CD4-positive, alpha-beta T cell treated with Interleukin-2 at 100 ng/mL for 4 hours (primary cell): ENCODE measurements at regions not wholly inside any gene's neighbourhood (a gene's known extent, or its start where the extent isn't known, plus 50 kb on each side); places are given as distances from the start of the nearest gene placed in this dataset.

ENCODE experiments used
- DNase-seq: peaks from one replicate; pipeline ENCODE4 v3.0.0-alpha.2; 2020; ENCODE audit warnings: low spot score

DNA sequence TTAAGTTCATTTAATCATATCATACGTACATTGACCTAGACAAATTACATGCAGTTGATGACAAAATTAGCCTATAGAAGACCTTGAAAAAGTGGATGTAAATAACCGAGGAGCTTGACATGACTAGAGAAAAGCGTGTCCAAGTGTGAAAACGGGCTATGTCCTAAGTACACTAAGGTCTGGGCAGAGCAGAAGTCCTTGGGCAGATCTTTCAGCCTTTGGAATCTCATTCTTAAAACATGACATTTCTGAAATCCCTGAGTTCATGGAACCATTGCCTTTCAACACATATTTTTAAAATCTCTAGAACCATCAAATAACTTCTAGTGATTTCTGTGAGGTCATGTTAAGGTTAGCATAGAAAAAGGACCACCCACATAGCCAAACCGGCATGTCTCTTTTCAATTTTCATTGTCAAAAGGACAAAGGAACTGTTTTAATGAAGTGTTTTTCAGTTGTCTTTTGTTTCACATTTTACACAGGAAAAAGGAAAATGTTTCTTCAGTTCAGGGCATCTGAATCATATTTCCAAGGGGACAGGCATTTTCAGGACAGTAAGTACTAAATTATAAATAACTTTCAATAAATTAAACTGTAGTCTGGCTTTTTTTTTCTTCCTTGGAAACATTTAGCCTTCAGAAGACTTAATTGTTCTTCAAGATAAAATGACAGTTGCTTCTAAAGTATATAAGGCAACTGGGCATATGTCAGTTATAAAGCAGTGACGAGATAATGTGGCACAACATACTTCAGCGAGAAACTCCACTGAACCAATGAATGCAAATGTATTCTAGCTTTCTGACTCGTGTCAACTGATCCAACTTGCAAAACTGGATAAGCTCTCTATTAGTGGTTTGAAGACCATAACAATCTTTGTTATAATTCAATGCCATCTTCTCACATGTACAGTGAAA, 416.8 kb downstream of the NFIB start:
- no peak for DNase-seq

GRCh38 chr9:13896047-13896446, 417.9 kb downstream of the NFIB start:
- no peak for DNase-seq

DNA sequence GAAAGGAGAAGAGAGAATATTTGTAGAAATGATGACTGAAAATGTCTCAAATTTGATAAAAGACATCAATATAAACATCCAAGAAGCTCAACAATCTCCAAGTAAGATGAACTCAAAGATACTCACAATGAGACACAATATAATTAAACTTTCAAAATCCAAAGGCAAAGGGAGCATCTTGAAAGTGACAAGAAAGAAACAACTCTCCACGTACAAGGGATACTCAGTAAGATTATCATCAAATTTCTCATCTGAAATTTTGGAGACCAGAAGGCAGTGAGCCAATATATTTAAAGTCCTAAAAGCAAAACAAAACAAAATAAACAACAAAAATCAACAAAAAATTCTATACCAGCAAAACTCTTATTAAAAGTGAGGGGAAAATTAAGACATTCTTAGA, 428.7 kb downstream of the NFIB start:
- no peak for DNase-seq

DNA sequence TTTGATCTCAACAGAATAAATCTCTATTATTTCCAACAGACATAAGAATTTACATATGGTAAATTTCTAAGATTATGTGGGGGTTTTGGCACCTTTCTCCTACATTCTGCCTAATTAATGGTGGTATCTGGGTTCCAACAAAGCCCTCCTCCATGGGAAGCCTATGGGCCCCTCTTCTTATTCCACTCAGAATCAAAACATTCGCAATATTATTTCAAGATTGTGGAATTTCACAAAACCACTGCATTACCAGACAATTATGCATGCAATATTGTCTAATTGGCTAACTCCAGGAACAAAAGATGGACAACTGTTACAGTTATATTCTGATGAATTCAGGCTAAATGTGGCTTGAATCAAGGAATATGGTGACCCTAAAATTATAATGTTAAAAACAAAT, 434.0 kb downstream of the NFIB start:
- DNase-seq: no peak

DNA sequence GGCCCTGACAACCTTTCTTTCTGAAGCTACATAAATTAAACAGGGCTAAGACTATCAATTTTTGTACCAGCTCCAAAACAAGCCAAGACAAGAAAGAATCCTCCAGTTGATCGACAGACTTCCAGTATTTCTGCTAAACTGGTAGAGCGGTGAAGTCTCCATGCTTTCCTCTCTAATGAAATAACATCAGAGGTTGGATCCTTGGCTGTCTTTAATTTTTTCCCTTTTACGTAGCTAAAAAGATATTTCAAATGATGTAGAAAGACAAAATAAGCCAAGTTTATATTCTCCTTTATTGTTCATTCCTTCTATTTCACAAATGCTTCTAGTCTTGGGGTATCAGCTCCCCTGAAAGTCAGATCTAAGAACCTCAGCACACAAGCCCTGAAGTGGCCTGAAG, 434.9 kb downstream of the NFIB start:
- no peak for DNase-seq

DNA sequence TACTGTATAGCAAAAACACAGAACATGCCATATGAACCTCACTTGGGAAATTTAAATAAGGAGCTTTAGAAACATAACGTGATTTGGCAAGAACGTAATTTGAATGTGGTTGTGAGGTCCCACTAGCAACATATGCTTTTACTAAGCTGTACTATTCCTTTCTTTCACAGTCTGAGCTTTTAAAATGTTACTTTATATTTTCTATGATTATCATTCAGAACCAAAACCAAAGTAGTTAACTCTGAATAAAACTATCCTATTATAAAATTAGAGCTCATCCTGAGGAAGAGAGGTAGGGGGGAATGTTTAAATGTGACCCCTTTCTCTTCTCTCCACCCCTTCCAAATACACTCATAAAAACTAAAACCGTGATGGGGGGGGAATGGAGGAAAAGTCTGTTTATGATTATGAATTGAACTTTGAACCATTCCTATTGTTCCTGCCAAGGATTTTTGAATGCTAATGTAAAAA, 435.7 kb downstream of the NFIB start:
- DNase-seq: no peak

DNA sequence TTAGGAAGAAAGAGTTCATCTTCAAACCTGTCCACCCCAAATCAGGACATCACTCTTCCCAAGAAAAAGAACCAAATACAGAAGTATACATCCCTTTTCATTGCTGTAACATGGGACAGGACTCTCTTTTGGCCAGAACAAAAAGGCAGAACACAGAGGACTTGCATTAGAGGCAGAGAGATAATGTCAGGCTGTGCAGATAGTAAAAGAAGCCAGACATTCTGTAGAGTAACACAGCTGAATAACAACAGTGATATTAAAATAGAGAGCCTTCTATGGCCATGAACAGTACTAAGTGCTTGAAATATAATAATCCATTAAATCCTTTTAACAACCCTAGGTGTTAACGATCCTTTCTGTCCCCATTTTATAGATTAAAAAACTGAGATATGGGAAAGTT, 437.2 kb downstream of the NFIB start:
- no peak for DNase-seq

DNA sequence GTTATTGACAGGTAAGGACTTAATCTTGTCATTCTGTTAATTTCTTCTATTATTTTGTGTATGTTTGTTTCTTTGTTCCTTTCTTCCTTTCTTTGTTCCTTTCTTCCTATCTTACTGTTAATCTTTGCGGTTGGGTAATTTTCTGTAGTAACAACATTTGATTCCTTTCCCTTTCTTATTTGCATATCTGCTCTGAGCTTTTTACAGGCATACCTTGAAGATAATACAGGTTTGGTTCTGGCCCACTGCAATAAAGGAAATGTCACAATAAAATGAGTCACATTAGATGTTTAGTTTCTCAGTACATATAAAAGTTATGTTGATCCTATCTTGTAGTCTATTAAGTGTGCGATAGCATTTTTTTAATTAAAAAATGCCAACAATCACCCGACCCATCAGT, 440.7 kb downstream of the NFIB start:
- DNase-seq: no peak

- DNase-seq: no peak
These were observed 445.6 kb downstream of the NFIB start for GRCh38 chr9:13868336-13868735.

DNA sequence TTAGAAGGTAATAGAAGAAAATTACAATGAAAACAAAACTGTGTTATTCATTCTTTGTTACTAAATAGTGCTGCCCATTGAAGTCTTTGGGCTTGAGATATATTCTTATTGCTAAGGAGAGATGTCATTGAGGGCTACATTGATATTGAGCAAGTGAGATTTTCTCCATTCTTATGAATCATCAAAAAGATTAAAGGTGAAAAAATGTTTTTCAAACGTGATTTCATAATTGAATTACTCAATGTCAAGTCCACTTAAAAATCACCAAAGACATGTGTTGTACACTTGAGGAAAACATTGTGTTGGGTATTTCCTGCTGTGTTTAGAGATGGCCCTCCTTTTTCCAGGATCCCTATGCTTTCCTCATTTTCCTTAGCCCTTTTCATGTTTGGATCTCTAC, 448.1 kb downstream of the NFIB start:
- DNase-seq: no peak

DNA sequence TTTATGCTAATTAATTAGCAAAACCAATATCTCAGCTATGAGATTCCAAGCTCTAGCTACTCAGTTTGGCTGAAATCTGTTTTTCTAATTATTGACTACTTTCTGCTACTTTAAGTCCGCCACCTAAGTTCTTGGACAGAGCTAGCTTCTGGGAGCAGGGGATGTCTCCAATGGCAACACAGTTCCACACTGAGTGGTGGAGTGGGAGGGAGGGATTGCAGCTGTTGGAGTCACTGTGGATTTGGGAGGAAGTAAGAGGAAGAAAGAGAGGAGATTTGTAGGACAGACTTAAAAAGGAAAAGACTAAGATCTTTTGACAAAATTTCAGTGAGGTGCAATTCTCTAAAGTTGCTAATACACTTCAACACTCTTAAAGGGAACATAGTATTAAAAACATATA, 450.8 kb downstream of the NFIB start:
- DNase-seq: no peak

GRCh38 chr9:13862654-13863053, 451.3 kb downstream of the NFIB start:
- DNase-seq: no peak

- DNase-seq: no peak
These were observed 452.8 kb downstream of the NFIB start for GRCh38 chr9:13860946-13861640.

DNA sequence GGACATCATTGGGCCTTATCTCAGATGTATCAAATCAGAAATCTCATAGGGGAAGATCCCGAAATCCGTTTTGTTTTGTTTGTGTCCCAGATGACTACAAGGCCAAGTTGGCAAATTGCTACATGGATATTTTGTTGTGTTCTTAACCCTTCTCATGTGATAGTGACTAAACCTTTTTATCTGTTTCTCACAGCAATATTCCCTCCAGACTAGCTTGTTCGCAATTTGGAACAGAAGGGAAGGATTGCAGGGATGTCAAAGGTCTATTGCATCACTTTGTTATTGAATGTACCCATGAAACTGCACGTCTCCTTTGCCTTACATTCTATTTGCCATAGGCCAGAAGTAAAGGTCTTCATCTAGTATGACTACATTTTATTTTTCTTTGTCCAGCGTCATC, 453.9 kb downstream of the NFIB start:
- no peak for DNase-seq

- DNase-seq: no peak
These were observed 456.4 kb downstream of the NFIB start for GRCh38 chr9:13857521-13857920.

DNA sequence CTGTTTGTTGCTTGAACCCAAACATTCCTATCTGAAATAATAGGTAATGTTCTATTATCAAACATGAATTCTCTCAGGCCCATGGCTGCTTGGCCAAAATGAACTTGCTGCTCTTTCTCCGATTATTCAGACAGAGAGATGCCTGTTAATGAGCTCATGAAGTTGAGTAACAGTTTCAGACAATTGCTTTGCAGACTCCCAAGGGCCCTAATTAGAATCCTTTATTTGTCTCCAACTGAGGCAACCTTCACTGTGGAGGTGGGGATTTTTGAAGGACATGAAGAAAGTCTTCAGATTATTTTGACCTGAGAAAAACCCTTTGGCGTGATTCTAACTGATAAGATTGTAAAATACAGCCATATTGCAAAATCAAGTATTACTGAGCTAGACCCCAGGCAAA, 466.7 kb downstream of the NFIB start:
- DNase-seq: no peak

GRCh38 chr9:13845460-13845859, 468.5 kb downstream of the NFIB start:
- DNase-seq: no peak

- no peak for DNase-seq
These were observed 472.0 kb downstream of the NFIB start for GRCh38 chr9:13841746-13842462.

- DNase-seq: no peak
These were observed 481.5 kb downstream of the NFIB start for GRCh38 chr9:13832446-13832845.

- no peak for DNase-seq
These were observed 490.9 kb downstream of the NFIB start for GRCh38 chr9:13823026-13823425.

GRCh38 chr9:13817754-13818278, 496.1 kb downstream of the NFIB start:
- DNase-seq: no peak

GRCh38 chr9:13816837-13817236, 497.1 kb downstream of the NFIB start:
- no peak for DNase-seq
